RWPE2 (cell line): ENCODE measurements at regions not wholly inside any gene's neighbourhood (a gene's known extent, or its start where the extent isn't known, plus 50 kb on each side); places are given as distances from the start of the nearest gene placed in this dataset.

ENCODE experiments used
- ATAC-seq: fragments of 200-7000 bp; cut with Tn5 transposase; 3 replicates; pipeline ENCODE4 v1.9.1; 2021; ENCODE audit warnings: low read depth
- DNase-seq: peaks from one replicate; pipeline ENCODE4 v3.0.0-alpha.2; 2020; ENCODE audit warnings: low spot score
- H3K27ac ChIP-seq: fragments of 450-650 bp; 2 replicates; pipeline ENCODE4 v1.5.1; 2017; ENCODE audit warnings: mild to moderate bottlenecking; ENCODE audit not compliant: poor library complexity, severe bottlenecking
- H3K27me3 ChIP-seq: fragments of 250-450 bp; sonication (Bioruptor Pico); 2 replicates; pipeline ENCODE4 v1.5.1; 2021; ENCODE audit warnings: mild to moderate bottlenecking, moderate library complexity; ENCODE audit not compliant: insufficient read depth, poor library complexity, severe bottlenecking
- H3K36me3 ChIP-seq: fragments of 250-450 bp; sonication (Bioruptor Pico); 2 replicates; pipeline ENCODE4 v1.5.1; 2020; ENCODE audit warnings: low read depth, mild to moderate bottlenecking, moderate library complexity
- H3K4me1 ChIP-seq: fragments of 250-450 bp; sonication (Bioruptor Pico); 2 replicates; pipeline ENCODE4 v1.5.1; 2021; ENCODE audit warnings: mild to moderate bottlenecking, moderate library complexity; ENCODE audit not compliant: insufficient read depth, poor library complexity, severe bottlenecking
- H3K4me3 ChIP-seq: fragments of 250-450 bp; sonication (Bioruptor Pico); 2 replicates; pipeline ENCODE4 v1.5.1; 2021; ENCODE audit warnings: mild to moderate bottlenecking, moderate library complexity; ENCODE audit not compliant: severe bottlenecking
- H3K9me3 ChIP-seq: fragments of 250-450 bp; sonication (Bioruptor Pico); 2 replicates; pipeline ENCODE4 v1.5.1; 2021; ENCODE audit warnings: mild to moderate bottlenecking, moderate library complexity; ENCODE audit not compliant: severe bottlenecking
- CTCF ChIP-seq: fragments of 450-650 bp; IDR thresholded peaks from one replicate; pipeline ENCODE4 v1.5.1; 2017; ENCODE audit warnings: mild to moderate bottlenecking, moderate library complexity; ENCODE audit not compliant: poor library complexity, severe bottlenecking

GRCh38 chr2:228777855-228778355 lies 493.2 kb downstream of the PID1 start:
- ATAC-seq (no peak), DNase-seq (no peak)
- H3K4me1 ChIP-seq = no peaks in the 10 kb centered on the region
- no peaks in the 10 kb centered on the region for H3K27me3 ChIP-seq
- no peaks in the 10 kb centered on the region for H3K36me3 ChIP-seq
- no peak overlapping the region for H3K4me3 ChIP-seq
- no peaks in the 10 kb centered on the region for H3K9me3 ChIP-seq
- TF ChIP-seq CTCF = no peak
- H3K27ac ChIP-seq = no peak overlapping the region

GRCh38 chr2:228774548-228774947 lies 496.5 kb downstream of the PID1 start:
- no peak for ATAC-seq
- H3K4me3 ChIP-seq = no peak overlapping the region
- H3K4me1 ChIP-seq = no peaks in the 10 kb centered on the region
- no peaks in the 10 kb centered on the region for H3K9me3 ChIP-seq
- no peak for DNase-seq
- H3K27me3 ChIP-seq = no peaks in the 10 kb centered on the region
- H3K27ac ChIP-seq = no peak overlapping the region
- no peaks in the 10 kb centered on the region for H3K36me3 ChIP-seq
- TF ChIP-seq CTCF = no peak

- no peak for DNase-seq
- Histone ChIP-seq H3K27me3 (no peaks in the 10 kb centered on the region), H3K4me3 (no peak overlapping the region), H3K4me1 (peaks cover 3% of the 10 kb centered on the region), H3K36me3 (no peaks in the 10 kb centered on the region), H3K9me3 (no peaks in the 10 kb centered on the region), H3K27ac (no peak overlapping the region)
- no peak for TF ChIP-seq CTCF
- ATAC-seq = no peak
These were observed 499.3 kb downstream of the PID1 start for GRCh38 chr2:228771774-228772173.

- ATAC-seq = no peak
These were observed 499.8 kb downstream of the PID1 start for GRCh38 chr2:228771315-228771714.

More at GRCh38 chr2:228771315-228771714, 499.8 kb downstream of the PID1 start:
- H3K27ac ChIP-seq = no peak overlapping the region
- no peak for TF ChIP-seq CTCF
- no peaks in the 10 kb centered on the region for H3K9me3 ChIP-seq
- H3K4me1 ChIP-seq = peaks cover 3% of the 10 kb centered on the region
- no peak for DNase-seq
- H3K4me3 ChIP-seq = no peak overlapping the region
- H3K36me3 ChIP-seq = no peaks in the 10 kb centered on the region
- no peaks in the 10 kb centered on the region for H3K27me3 ChIP-seq
